Epithelial cell of proximal tubule (primary cell): ENCODE measurements at regions not wholly inside any gene's neighbourhood (a gene's known extent, or its start where the extent isn't known, plus 50 kb on each side); places are given as distances from the start of the nearest gene placed in this dataset.

Experiments
- DNase-seq: peaks from one replicate; pipeline ENCODE4 v3.0.0-alpha.2; 2011; ENCODE audit warnings: low read depth
- H3K4me3 ChIP-seq: 2 replicates; pipeline ENCODE4 v1.5.1; 2011; ENCODE audit warnings: low read depth, mild to moderate bottlenecking, low read length
- TF ChIP-seq, protein P1 (sequence below): conservative IDR thresholded peaks from 2 replicates; pipeline ENCODE4 v1.5.1; 2012; ENCODE audit warnings: low read depth, mild to moderate bottlenecking, low read length

DNA sequence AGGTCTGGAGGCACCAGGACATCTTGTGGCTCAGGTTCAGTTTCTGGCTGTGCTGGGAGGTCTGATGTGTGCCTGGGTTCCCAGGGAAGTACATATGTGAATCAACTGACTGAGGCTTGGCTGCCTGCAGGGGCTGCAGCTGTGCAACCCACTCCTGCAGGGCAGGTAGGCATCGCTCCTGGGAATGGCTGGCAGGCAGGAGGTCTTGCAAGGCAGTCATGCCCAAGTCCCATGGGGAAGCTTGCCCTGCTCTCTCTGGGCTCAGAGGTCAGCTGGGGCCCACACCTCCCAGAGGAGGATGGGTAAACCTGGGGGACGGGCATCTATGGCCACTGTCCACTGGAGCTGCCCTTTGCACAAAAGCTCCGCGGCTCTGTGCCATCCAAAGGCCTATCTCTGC lies 1141.8 kb downstream of the SLITRK1 start:
- TF ChIP-seq, protein P1, sequence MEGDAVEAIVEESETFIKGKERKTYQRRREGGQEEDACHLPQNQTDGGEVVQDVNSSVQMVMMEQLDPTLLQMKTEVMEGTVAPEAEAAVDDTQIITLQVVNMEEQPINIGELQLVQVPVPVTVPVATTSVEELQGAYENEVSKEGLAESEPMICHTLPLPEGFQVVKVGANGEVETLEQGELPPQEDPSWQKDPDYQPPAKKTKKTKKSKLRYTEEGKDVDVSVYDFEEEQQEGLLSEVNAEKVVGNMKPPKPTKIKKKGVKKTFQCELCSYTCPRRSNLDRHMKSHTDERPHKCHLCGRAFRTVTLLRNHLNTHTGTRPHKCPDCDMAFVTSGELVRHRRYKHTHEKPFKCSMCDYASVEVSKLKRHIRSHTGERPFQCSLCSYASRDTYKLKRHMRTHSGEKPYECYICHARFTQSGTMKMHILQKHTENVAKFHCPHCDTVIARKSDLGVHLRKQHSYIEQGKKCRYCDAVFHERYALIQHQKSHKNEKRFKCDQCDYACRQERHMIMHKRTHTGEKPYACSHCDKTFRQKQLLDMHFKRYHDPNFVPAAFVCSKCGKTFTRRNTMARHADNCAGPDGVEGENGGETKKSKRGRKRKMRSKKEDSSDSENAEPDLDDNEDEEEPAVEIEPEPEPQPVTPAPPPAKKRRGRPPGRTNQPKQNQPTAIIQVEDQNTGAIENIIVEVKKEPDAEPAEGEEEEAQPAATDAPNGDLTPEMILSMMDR: no peak
- H3K4me3 ChIP-seq: no peak overlapping the region
- no peak for DNase-seq

GRCh38 chr13:82739881-82740280 lies 1142.4 kb downstream of the SLITRK1 start:
- DNase-seq: no peak
- TF ChIP-seq, protein P1: peak; percentile 54
- no peak overlapping the region for H3K4me3 ChIP-seq

DNA sequence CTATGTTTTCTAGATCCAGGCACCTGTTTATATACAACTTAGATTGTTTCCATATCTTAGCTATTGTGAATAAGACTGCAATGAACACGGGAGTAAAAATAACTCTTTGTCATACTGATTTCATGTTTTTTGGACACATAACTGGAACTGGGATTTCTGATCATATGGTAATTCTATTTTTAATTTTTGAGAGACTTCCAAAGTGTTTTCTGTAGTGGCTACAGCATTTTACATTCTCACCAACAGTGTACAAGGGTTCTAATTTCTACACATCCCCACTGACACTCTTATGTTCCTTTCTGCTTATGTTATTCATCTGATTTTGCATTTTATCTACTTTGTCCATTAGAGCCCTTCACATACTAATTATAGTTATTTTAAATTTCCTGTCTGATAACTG lies 1152.9 kb downstream of the SLITRK1 start:
- no peak for DNase-seq
- TF ChIP-seq, protein P1: no peak
- H3K4me3 ChIP-seq: no peak overlapping the region

DNA sequence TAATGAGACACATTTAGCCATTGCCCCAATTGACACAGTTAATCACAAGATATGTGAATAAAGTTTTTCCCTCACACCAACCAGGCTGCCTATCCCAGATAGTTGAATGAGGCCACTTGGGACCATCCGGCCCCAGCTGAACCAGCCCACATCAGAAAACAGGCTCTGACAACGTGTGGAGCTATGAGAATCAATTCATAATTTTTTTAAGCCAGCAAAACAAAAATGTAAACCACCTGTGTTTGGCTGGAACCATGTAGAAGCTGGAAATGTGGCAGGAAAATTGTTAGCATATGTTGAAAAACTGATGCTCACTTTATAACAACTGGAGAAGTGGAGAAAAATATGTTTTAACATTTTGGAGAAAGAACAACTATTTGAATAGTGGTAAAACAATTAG lies 1161.3 kb downstream of the SLITRK1 start:
- TF ChIP-seq, protein P1: no peak
- DNase-seq: no peak
- H3K4me3 ChIP-seq: no peak overlapping the region

- no peak overlapping the region for H3K4me3 ChIP-seq
- TF ChIP-seq, protein P1: no peak
- no peak for DNase-seq
Measured at GRCh38 chr13:82719987-82720386, 1162.3 kb downstream of the SLITRK1 start.

DNA sequence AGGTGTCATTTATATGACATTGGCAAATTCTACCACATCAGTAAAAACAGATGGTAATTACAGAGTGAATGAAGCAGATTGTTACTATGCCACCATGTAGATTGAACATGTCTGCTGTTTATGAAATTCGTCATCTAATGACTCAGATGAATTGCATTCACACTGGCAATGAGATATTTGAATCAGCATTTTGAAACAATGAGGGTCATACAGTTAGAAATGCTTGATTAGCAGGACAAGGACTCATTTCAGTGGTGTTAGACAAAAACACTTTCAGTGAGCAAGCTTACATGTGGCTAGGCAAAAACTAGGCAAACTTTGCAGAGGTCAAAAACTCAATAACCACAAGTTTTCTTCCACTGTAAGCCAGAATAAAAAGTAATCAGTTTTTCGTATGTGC lies 1165.0 kb downstream of the SLITRK1 start:
- no peak overlapping the region for H3K4me3 ChIP-seq
- DNase-seq: peak; percentile 59
- TF ChIP-seq, protein P1: no peak

- H3K4me3 ChIP-seq: no peak overlapping the region
- no peak for DNase-seq
- TF ChIP-seq, protein P1: no peak
Measured at GRCh38 chr13:82713687-82714405, 1168.4 kb downstream of the SLITRK1 start.
